ENCODE measurements at regions not wholly inside any gene's neighbourhood (a gene's known extent, or its start where the extent isn't known, plus 50 kb on each side); places are given as distances from the start of the nearest gene placed in this dataset.

DNA sequence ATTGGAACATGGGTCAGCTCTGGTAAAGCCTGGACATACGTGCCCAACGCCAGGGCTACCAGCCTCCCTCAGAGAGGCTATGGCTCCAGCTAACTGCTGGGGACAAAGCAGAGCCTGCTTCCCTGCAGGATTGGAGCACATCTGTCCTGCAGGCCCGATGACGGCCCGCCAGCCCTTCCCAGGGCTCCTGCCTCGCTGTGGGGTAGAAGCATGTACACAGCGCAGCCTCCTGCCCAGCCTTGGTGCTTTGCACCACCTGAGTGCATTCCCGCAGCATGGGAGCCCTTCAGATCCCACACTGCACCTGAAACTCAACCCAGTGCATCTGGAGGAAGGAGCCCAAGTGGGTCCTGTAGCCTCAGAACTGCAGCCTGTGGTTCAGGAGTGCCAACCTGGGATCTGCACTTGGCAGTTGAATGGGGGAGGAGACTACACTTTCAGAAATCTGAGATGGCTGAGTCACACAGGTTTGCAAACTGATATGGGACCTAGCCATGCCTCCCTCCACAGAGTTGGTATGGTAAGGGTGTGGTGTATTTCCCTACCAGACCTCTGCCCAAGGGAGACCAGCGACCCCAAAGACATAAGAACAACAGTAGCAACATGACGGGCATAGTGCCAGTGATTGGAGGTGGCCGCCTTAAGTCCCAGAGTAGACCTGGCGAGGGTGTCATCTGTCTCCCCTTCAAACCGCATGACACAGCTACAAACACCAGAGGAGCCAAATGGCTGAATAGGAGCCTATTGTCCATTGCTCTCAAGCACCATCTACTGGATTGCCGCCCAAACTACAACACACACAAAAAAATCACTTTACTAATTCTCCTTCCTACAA lies 273.9 kb upstream of the MIS18BP1 start:
- no peaks in the 10 kb centered on the region; the same call in 1 of the 2 replicates for H3K4me1 ChIP-seq
- H3K4me3 ChIP-seq (ENCODE audit: low read depth, low read length), result no peak overlapping the region
- ChIA-PET POLR2A (no interaction called here), CTCF (interaction anchor here (0.6 to 2.0 kb wide), 4 partner anchors 95 to 102 kb away, joined by 3 to 7 read pairs (median 4); no protein-coding TSS in a partner anchor)
- BruUV-seq (replicated peaks), result no TSS peak
- Mint-ChIP-seq H3K27ac (ENCODE audit: unreplicated experiment) (no peak overlapping the region), H3K4me1 (ENCODE audit: low read depth, unreplicated experiment) (no peaks in the 10 kb centered on the region), H3K36me3 (ENCODE audit: insufficient read depth, unreplicated experiment) (no peaks in the 10 kb centered on the region), H3K4me3 (ENCODE audit: unreplicated experiment) (no peak overlapping the region), H3K9me3 (ENCODE audit: unreplicated experiment) (no peaks in the 10 kb centered on the region), H3K27me3 (ENCODE audit: insufficient read depth, unreplicated experiment) (peaks cover 2% of the 10 kb centered on the region)
- H3K27me3 ChIP-seq (replicated peaks; ENCODE audit: control insufficient read depth, insufficient read depth, low read length), result no peaks in the 10 kb centered on the region; the same call in 1 of the 2 replicates
- no peaks in the 10 kb centered on the region for H3K36me3 ChIP-seq (ENCODE audit: control insufficient read depth, insufficient read depth, low read length)
- intact Hi-C loops (cut with micrococcal nuclease; ENCODE audit: unreplicated experiment), result loop anchor here (1.0 to 2.0 kb wide), 3 partner anchors 101 to 240 kb away; no protein-coding TSS in a partner anchor
- peak; percentile 46 to 56 for DNase-seq
- no peaks in the 10 kb centered on the region for H3K9me3 ChIP-seq
- TF ChIP-seq, protein P1, sequence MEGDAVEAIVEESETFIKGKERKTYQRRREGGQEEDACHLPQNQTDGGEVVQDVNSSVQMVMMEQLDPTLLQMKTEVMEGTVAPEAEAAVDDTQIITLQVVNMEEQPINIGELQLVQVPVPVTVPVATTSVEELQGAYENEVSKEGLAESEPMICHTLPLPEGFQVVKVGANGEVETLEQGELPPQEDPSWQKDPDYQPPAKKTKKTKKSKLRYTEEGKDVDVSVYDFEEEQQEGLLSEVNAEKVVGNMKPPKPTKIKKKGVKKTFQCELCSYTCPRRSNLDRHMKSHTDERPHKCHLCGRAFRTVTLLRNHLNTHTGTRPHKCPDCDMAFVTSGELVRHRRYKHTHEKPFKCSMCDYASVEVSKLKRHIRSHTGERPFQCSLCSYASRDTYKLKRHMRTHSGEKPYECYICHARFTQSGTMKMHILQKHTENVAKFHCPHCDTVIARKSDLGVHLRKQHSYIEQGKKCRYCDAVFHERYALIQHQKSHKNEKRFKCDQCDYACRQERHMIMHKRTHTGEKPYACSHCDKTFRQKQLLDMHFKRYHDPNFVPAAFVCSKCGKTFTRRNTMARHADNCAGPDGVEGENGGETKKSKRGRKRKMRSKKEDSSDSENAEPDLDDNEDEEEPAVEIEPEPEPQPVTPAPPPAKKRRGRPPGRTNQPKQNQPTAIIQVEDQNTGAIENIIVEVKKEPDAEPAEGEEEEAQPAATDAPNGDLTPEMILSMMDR (IDR thresholded peaks at IDR 0.05; ENCODE audit: insufficient read depth in 1 of 2, low read depth in 1 of 2, low read length in 1 of 2, severe bottlenecking in 1 of 2, unreplicated experiment in 1 of 2), result peak; percentile 69 to 72

GRCh38 chr14:45519766-45520165 lies 266.8 kb upstream of the MIS18BP1 start:
- Mint-ChIP-seq H3K27ac (ENCODE audit: unreplicated experiment) (no peak overlapping the region), H3K4me3 (ENCODE audit: unreplicated experiment) (no peak overlapping the region), H3K36me3 (ENCODE audit: insufficient read depth, unreplicated experiment) (no peaks in the 10 kb centered on the region), H3K9me3 (ENCODE audit: unreplicated experiment) (no peaks in the 10 kb centered on the region), H3K27me3 (ENCODE audit: insufficient read depth, unreplicated experiment) (peaks cover 3% of the 10 kb centered on the region), H3K4me1 (ENCODE audit: low read depth, unreplicated experiment) (no peaks in the 10 kb centered on the region)
- no peak for DNase-seq
- ChIA-PET POLR2A (no interaction called here), CTCF (no interaction called here)
- intact Hi-C loops (cut with micrococcal nuclease; ENCODE audit: unreplicated experiment), result no loop called here
- Histone ChIP-seq H3K4me3 (ENCODE audit: low read depth, low read length) (no peak overlapping the region), H3K27me3 (replicated peaks; ENCODE audit: control insufficient read depth, insufficient read depth, low read length) (no peaks in the 10 kb centered on the region), H3K36me3 (ENCODE audit: control insufficient read depth, insufficient read depth, low read length) (no peaks in the 10 kb centered on the region), H3K9me3 (no peaks in the 10 kb centered on the region), H3K4me1 (no peaks in the 10 kb centered on the region)
- TF ChIP-seq, protein P1 (IDR thresholded peaks at IDR 0.05; ENCODE audit: insufficient read depth in 1 of 2, low read depth in 1 of 2, low read length in 1 of 2, severe bottlenecking in 1 of 2, unreplicated experiment in 1 of 2), result no peak
- no TSS peak for BruUV-seq (replicated peaks)

DNA sequence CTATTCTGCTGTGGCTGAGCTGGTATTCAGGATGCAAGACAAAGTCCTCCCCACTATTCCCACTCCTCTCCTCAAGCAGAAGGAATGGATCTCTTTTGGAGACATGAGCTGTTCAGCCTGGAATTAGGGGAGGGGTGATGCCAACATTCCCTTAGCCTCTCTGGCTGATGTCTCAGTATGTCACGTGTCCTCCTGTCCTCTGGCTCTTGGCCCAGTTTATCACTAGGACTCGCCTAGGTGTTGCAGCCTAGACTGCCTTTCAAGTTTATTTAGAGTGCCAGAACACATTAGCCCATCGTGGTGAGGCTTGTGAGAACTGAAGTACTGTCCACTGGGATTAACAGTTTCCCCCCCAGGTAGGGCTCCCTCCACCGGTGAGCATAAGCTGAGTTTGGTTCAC lies 239.9 kb upstream of the MIS18BP1 start:
- DNase-seq, result no peak
- H3K4me3 ChIP-seq (ENCODE audit: low read depth, low read length), result no peak overlapping the region
- BruUV-seq (replicated peaks), result no TSS peak
- no peaks in the 10 kb centered on the region for H3K4me1 ChIP-seq
- CTCF ChIA-PET, result no interaction called here
- H3K4me1 Mint-ChIP-seq (ENCODE audit: low read depth, unreplicated experiment), result no peaks in the 10 kb centered on the region
- no peaks in the 10 kb centered on the region for H3K36me3 ChIP-seq (ENCODE audit: control insufficient read depth, insufficient read depth, low read length)
- no peaks in the 10 kb centered on the region for H3K36me3 Mint-ChIP-seq (ENCODE audit: insufficient read depth, unreplicated experiment)
- no peaks in the 10 kb centered on the region for H3K27me3 Mint-ChIP-seq (ENCODE audit: insufficient read depth, unreplicated experiment)
- no peaks in the 10 kb centered on the region for H3K9me3 Mint-ChIP-seq (ENCODE audit: unreplicated experiment)
- TF ChIP-seq, protein P1 (IDR thresholded peaks at IDR 0.05; ENCODE audit: insufficient read depth in 1 of 2, low read depth in 1 of 2, low read length in 1 of 2, severe bottlenecking in 1 of 2, unreplicated experiment in 1 of 2), result no peak
- no peak overlapping the region for H3K27ac Mint-ChIP-seq (ENCODE audit: unreplicated experiment)
- intact Hi-C loops (cut with micrococcal nuclease; ENCODE audit: unreplicated experiment), result no loop called here
- POLR2A ChIA-PET, result no interaction called here
- H3K4me3 Mint-ChIP-seq (ENCODE audit: unreplicated experiment), result no peak overlapping the region
- H3K27me3 ChIP-seq (replicated peaks; ENCODE audit: control insufficient read depth, insufficient read depth, low read length), result no peaks in the 10 kb centered on the region
- H3K9me3 ChIP-seq, result no peaks in the 10 kb centered on the region
